GM12878 (cell line): ENCODE measurements at regions not wholly inside any gene's neighbourhood (a gene's known extent, or its start where the extent isn't known, plus 50 kb on each side); places are given as distances from the start of the nearest gene placed in this dataset.

ENCODE experiments used
- ATAC-seq: fragments of 200-7000 bp; cut with Tn5 transposase; 3 replicates; pipeline ENCODE4 v1.9.1; 2020; ENCODE audit warnings: mild to moderate bottlenecking, moderate library complexity
- BruUV-seq: library from RNA; stranded (reverse); fragments of 400-500 nt; replicated peaks from 2 replicates; lab custom pipeline; 2021; lab: Mats Ljungman, UMichigan
- CTCF ChIA-PET: fragments of 300-600 bp; sonication (Branson Sonifier 250); formaldehyde crosslinking; extraction: SDS; loops from one replicate; lab custom pipeline; 2021; ENCODE audit warnings: inconsistent platforms; lab: Yijun Ruan, JAX
- POLR2A ChIA-PET: fragments of 350-600 bp; formaldehyde crosslinking; extraction: SDS; loops from one replicate; lab custom pipeline; 2021; ENCODE audit warnings: inconsistent platforms; lab: Charles Lee
- RAD21 ChIA-PET: fragments of 300-600 bp; sonication (Branson Sonifier 250); formaldehyde crosslinking; loops from one replicate; lab custom pipeline; 2023; ENCODE audit warnings: antibody characterized with exemption; ENCODE audit not compliant: unreplicated experiment; lab: Charles Lee
- SMC1A ChIA-PET: fragments of 300-600 bp; sonication (Branson Sonifier 250); formaldehyde crosslinking; loops from one replicate; lab custom pipeline; 2023; ENCODE audit not compliant: unreplicated experiment, uncharacterized antibody; lab: Charles Lee
- DNase-seq: peaks from one replicate; pipeline ENCODE4 v3.0.0-alpha.2; 2011; ENCODE audit warnings: low read depth, low spot score
- FAIRE-seq: peaks from 3 replicates; lab custom pipeline; 2011; peaks lifted over from hg19 to GRCh38; lab: Jason Lieb, UNC
- H2AFZ ChIP-seq: 2 replicates; pipeline ENCODE4 v1.6.0; 2011; ENCODE audit warnings: low read depth, low read length, control low read depth; ENCODE audit not compliant: control insufficient read depth
- H3K27ac ChIP-seq: 2 replicates; pipeline ENCODE4 v1.5.1; 2011; ENCODE audit warnings: control low read depth; ENCODE audit not compliant: control insufficient read depth, insufficient read depth
- H3K27me3 ChIP-seq, 2 experiments: replicated peaks in 1 of 2; 2 replicates each; pipeline versions ENCODE4 v1.6.0 to v1.6.1; 2011; ENCODE audit warnings: low read length in 1 of 2; ENCODE audit not compliant: control insufficient read depth in 2 of 2, insufficient read depth in 2 of 2
- H3K36me3 ChIP-seq, 2 experiments: 2 replicates each; pipeline ENCODE4 v1.5.1; 2011; ENCODE audit warnings: low read length in 1 of 2; ENCODE audit not compliant: control insufficient read depth in 2 of 2, insufficient read depth in 2 of 2
- H3K4me1 ChIP-seq: 2 replicates; pipeline ENCODE4 v1.6.1; 2011; ENCODE audit warnings: mild to moderate bottlenecking, low read length, moderate library complexity, mixed read lengths; ENCODE audit not compliant: control insufficient read depth, insufficient read depth
- H3K4me2 ChIP-seq: 2 replicates; pipeline ENCODE4 v1.6.0; 2011; ENCODE audit warnings: control low read depth; ENCODE audit not compliant: control insufficient read depth, insufficient read depth
- H3K4me3 ChIP-seq: fragments of 200-600 bp; sonication (generic); 2 replicates; pipeline ENCODE4 v1.5.1; 2016
- H3K79me2 ChIP-seq: 2 replicates; pipeline ENCODE4 v1.6.0; 2011; ENCODE audit warnings: low read length; ENCODE audit not compliant: control insufficient read depth, insufficient read depth
- H3K9ac ChIP-seq: 2 replicates; pipeline ENCODE4 v1.8.0; 2011; ENCODE audit warnings: low read length, control low read depth, mixed read lengths; ENCODE audit not compliant: control insufficient read depth, insufficient read depth
- H3K9me3 ChIP-seq: replicated peaks from 3 replicates; pipeline ENCODE4 v1.5.1; 2011; ENCODE audit warnings: mild to moderate bottlenecking, low read length; ENCODE audit not compliant: control insufficient read depth, insufficient read depth
- H4K20me1 ChIP-seq: 2 replicates; pipeline ENCODE4 v1.6.0; 2011; ENCODE audit not compliant: control insufficient read depth, insufficient read depth
- EED ChIP-seq: sonication (generic); IDR thresholded peaks from 2 replicates; pipeline ENCODE4 v1.6.1; 2016; ENCODE audit warnings: antibody characterized with exemption, low read depth
- IRF4 ChIP-seq: IDR thresholded peaks from 2 replicates; pipeline ENCODE4 v1.6.1; 2011; ENCODE audit warnings: low read depth, low read length
- NFYB ChIP-seq: IDR thresholded peaks from 2 replicates; pipeline ENCODE4 v1.6.1; 2011; ENCODE audit warnings: low read depth, mild to moderate bottlenecking, low read length, improper control_type of control experiment, moderate library complexity; ENCODE audit not compliant: insufficient read depth
- SIN3A ChIP-seq: IDR thresholded peaks from 2 replicates; pipeline ENCODE4 v1.6.1; 2012; ENCODE audit warnings: low read depth, low read length, improper control_type of control experiment
- SPI1 ChIP-seq: IDR thresholded peaks from 2 replicates; pipeline ENCODE4 v1.6.1; 2011; ENCODE audit warnings: low read depth, mild to moderate bottlenecking, low read length, moderate library complexity, borderline replicate concordance; ENCODE audit not compliant: insufficient read depth
- TAF1 ChIP-seq: IDR thresholded peaks from 2 replicates; pipeline ENCODE4 v1.6.1; 2011; ENCODE audit warnings: mild to moderate bottlenecking, low read depth, low read length, borderline replicate concordance
- whole genome bisulfite sequencing: methylation state at CpG from one replicate; pipeline ENCODE4 v1.1.6; 2016; ENCODE audit warnings: low lambda C conversion rate; ENCODE audit not compliant: insufficient replicate concordance, insufficient coverage; ENCODE audit errors: missing lambda C conversion rate; 5-methylcytosine and 5-hydroxymethylcytosine counted together
- in situ Hi-C: fragments of 300-500 bp; cut with MboI; formaldehyde crosslinking; loops from 9 replicates; pipeline ENCODE4 v1.14.3; 2018; ENCODE audit warnings: mixed read lengths
- intact Hi-C: fragments of 100-400 bp; cut with micrococcal nuclease; formaldehyde crosslinking; loops from one replicate; pipeline ENCODE4 v1.14.2; 2022; ENCODE audit not compliant: unreplicated experiment
- TF ChIP-seq, protein P1 (sequence below): IDR thresholded peaks from 2 replicates; pipeline ENCODE4 v1.6.1; 2011; ENCODE audit warnings: borderline replicate concordance, low read depth, mild to moderate bottlenecking, moderate library complexity, low read length; ENCODE audit not compliant: insufficient read depth, poor library complexity, severe bottlenecking
- TF ChIP-seq, protein P2 (sequence below): IDR thresholded peaks from 2 replicates; pipeline ENCODE4 v1.6.1; 2012; ENCODE audit warnings: low read depth, low read length, improper control_type of control experiment
- TF ChIP-seq, protein P3 (sequence below): IDR thresholded peaks from 2 replicates; pipeline ENCODE4 v1.6.1; 2011; ENCODE audit warnings: mild to moderate bottlenecking, low read depth, low read length, moderate library complexity; ENCODE audit not compliant: insufficient replicate concordance
- TF ChIP-seq, protein P4 (sequence below): fragments of 450-650 bp; IDR thresholded peaks from 2 replicates; pipeline ENCODE4 v1.6.1; 2017; ENCODE audit warnings: mild to moderate bottlenecking, low read depth, inconsistent platforms; ENCODE audit not compliant: poor library complexity, severe bottlenecking

DNA sequence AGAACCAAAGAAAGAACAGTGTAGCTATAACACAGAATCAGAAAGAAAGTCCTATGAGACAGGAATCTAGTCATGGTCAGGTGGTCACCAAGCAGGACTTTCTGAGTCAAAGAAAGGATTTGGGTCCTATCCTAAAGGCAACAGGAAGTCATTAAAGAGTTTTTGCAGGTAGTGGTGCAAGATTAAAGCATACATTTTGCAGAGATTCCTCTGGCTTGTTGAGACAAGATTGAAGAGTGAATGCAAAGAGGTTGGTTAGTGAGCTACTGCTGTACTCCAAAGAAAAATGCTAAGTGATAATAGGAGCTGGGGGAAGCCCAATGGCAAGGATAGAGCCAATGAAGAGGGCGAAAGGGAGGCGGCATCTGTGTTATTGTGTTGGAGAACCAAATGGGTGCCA is 300.5 kb upstream of the KIF2A start:
- H3K9ac ChIP-seq: no peak overlapping the region
- H3K4me3 ChIP-seq: no peak overlapping the region
- no peaks in the 10 kb centered on the region for H3K36me3 ChIP-seq
- CTCF ChIA-PET: no interaction called here
- TF ChIP-seq SIN3A (no peak), IRF4 (no peak), SPI1 (no peak), EED (no peak), NFYB (no peak), TAF1 (no peak)
- TF ChIP-seq, protein P1, sequence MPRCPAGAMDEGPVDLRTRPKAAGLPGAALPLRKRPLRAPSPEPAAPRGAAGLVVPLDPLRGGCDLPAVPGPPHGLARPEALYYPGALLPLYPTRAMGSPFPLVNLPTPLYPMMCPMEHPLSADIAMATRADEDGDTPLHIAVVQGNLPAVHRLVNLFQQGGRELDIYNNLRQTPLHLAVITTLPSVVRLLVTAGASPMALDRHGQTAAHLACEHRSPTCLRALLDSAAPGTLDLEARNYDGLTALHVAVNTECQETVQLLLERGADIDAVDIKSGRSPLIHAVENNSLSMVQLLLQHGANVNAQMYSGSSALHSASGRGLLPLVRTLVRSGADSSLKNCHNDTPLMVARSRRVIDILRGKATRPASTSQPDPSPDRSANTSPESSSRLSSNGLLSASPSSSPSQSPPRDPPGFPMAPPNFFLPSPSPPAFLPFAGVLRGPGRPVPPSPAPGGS: no peak
- TF ChIP-seq, protein P2, sequence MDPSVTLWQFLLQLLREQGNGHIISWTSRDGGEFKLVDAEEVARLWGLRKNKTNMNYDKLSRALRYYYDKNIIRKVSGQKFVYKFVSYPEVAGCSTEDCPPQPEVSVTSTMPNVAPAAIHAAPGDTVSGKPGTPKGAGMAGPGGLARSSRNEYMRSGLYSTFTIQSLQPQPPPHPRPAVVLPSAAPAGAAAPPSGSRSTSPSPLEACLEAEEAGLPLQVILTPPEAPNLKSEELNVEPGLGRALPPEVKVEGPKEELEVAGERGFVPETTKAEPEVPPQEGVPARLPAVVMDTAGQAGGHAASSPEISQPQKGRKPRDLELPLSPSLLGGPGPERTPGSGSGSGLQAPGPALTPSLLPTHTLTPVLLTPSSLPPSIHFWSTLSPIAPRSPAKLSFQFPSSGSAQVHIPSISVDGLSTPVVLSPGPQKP: no peak
- TF ChIP-seq, protein P3, sequence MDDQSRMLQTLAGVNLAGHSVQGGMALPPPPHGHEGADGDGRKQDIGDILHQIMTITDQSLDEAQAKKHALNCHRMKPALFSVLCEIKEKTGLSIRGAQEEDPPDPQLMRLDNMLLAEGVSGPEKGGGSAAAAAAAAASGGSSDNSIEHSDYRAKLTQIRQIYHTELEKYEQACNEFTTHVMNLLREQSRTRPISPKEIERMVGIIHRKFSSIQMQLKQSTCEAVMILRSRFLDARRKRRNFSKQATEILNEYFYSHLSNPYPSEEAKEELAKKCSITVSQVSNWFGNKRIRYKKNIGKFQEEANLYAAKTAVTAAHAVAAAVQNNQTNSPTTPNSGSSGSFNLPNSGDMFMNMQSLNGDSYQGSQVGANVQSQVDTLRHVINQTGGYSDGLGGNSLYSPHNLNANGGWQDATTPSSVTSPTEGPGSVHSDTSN: no peak
- TF ChIP-seq, protein P4, sequence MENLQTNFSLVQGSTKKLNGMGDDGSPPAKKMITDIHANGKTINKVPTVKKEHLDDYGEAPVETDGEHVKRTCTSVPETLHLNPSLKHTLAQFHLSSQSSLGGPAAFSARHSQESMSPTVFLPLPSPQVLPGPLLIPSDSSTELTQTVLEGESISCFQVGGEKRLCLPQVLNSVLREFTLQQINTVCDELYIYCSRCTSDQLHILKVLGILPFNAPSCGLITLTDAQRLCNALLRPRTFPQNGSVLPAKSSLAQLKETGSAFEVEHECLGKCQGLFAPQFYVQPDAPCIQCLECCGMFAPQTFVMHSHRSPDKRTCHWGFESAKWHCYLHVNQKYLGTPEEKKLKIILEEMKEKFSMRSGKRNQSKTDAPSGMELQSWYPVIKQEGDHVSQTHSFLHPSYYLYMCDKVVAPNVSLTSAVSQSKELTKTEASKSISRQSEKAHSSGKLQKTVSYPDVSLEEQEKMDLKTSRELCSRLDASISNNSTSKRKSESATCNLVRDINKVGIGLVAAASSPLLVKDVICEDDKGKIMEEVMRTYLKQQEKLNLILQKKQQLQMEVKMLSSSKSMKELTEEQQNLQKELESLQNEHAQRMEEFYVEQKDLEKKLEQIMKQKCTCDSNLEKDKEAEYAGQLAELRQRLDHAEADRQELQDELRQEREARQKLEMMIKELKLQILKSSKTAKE: no peak
- TF ChIP-seq, all 136 proteins: peak for 0
- ChIA-PET POLR2A (no interaction called here), SMC1A (no interaction called here), RAD21 (no interaction called here)
- H4K20me1 ChIP-seq: no peaks in the 10 kb centered on the region
- H3K4me2 ChIP-seq: no peak overlapping the region
- H2AFZ ChIP-seq: no peak overlapping the region
- DNase-seq (no peak), FAIRE-seq (no peak), ATAC-seq (no peak)
- H3K27me3 ChIP-seq: peaks cover 0 to 1% of the 10 kb centered on the region in 2 experiments; a peak in 3 of 4 replicates
- H3K27ac ChIP-seq: no peak overlapping the region
- no peaks in the 10 kb centered on the region for H3K79me2 ChIP-seq
- H3K9me3 ChIP-seq: no peaks in the 10 kb centered on the region
- in situ Hi-C loops: no loop called here
- no peaks in the 10 kb centered on the region for H3K4me1 ChIP-seq
- 36% methylated on average over 2 of the region's 2 CpGs for WGBS
- intact Hi-C loops: no loop called here
- no TSS peak for BruUV-seq
